Activated T-cell treated with anti-CD3 and anti-CD28 coated beads, Interleukin-2, amount 50 U/mL, for 24 hours (primary cell): ENCODE measurements at regions not wholly inside any gene's neighbourhood (a gene's known extent, or its start where the extent isn't known, plus 50 kb on each side); places are given as distances from the start of the nearest gene placed in this dataset.

Source experiments
- DNase-seq: peaks from one replicate; pipeline ENCODE4 v3.0.0-alpha.2; 2020
- H3K27ac Mint-ChIP-seq: 2 replicates; pipeline ENCODE4 v1.8.0; 2020; ENCODE audit warnings: mild to moderate bottlenecking, mixed read lengths
- H3K27me3 Mint-ChIP-seq: 2 replicates; pipeline ENCODE4 v1.8.0; 2020; ENCODE audit warnings: mixed read lengths
- H3K36me3 Mint-ChIP-seq: 2 replicates; pipeline ENCODE4 v1.8.0; 2020; ENCODE audit warnings: low read depth, mixed read lengths
- H3K4me1 Mint-ChIP-seq: 2 replicates; pipeline ENCODE4 v1.8.0; 2020; ENCODE audit warnings: low read depth, mixed read lengths
- H3K4me3 Mint-ChIP-seq: 2 replicates; pipeline ENCODE4 v1.8.0; 2020; ENCODE audit warnings: mild to moderate bottlenecking, moderate library complexity, mixed read lengths
- H3K9me3 Mint-ChIP-seq: 2 replicates; pipeline ENCODE4 v1.8.0; 2020; ENCODE audit warnings: mixed read lengths

DNA sequence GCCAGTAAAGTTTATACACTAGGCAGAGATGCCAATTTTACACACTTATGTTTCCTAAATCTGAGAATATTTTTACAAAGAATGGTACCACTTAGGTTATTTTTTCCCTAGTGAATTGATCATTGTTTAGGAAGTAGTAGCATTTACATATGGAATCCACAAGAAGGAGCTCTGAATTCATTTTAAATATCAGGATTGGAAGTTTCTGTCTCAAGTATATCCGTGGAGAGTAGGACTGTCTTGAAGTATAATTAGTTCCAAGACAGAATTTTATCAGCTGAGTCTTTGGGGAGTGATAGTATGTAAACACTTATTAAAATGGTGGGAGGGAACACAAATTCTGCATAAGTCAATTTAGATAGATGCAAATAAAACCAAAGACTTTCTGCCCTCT is 82.3 kb upstream of the FAM98A start:
- Mint-ChIP-seq H3K9me3 (peaks cover 6% of the 10 kb centered on the region), H3K27ac (no peak overlapping the region), H3K4me1 (no peaks in the 10 kb centered on the region), H3K4me3 (no peak overlapping the region), H3K27me3 (peaks cover 8% of the 10 kb centered on the region), H3K36me3 (no peaks in the 10 kb centered on the region)
- no peak for DNase-seq

DNA sequence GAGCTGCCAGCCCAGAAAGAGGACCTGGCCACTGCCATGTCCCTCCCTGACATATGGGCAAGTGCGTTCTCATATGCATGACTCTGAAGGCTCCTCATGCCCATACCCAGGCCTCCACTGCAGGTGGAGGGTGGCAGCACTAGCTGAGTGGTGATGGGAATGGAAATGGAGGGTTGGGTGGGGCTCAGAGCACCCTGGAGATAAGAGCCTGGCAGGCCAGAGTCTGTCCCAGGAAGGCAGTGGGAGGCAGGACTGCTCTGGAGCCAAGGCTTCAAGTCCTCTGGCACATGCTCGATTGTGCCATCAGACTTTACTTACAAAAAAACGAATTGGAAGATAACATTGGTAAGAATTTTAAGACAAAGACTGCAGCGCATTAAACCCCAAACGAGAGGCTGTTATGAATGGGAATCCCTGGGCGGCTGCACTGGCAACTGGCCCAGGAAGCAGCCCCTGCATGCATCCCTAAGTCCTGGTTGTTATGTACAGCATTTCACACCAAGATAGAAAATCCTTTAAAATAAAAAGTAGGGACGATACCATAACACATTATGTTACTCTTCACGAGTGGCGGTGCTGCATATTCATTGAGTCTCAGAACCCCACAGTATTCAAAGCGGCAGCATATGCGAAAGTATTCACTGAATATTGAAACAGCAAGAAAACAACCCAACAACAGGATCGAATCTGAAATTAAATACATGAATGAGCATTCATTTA is 81.7 kb upstream of the FAM98A start:
- no peak for DNase-seq
- Mint-ChIP-seq H3K9me3 (peaks cover 4% of the 10 kb centered on the region), H3K36me3 (no peaks in the 10 kb centered on the region), H3K27ac (no peak overlapping the region), H3K27me3 (peaks cover 8% of the 10 kb centered on the region), H3K4me1 (no peaks in the 10 kb centered on the region), H3K4me3 (no peak overlapping the region)

DNA sequence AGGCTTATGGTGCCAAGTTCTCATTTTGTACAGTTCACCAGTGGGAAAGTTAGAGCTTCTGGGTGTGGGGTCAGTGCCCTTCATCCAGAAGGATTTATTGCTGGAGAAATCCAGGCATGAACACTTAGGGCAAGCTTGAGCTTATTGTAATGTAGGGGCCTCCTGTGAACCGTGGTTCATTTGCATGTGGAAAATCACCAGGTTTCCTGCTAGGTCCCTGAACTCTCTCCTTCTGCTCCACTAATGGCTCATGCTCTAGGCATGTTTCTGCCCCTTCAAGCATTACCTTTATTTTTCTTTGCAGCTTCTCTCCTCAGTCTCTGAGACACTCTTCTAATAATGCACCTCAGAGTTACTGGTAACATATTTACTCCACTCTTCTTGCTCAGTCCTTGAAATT is 79.3 kb upstream of the FAM98A start:
- Mint-ChIP-seq H3K4me3 (no peak overlapping the region), H3K4me1 (no peaks in the 10 kb centered on the region), H3K27ac (no peak overlapping the region)

DNA sequence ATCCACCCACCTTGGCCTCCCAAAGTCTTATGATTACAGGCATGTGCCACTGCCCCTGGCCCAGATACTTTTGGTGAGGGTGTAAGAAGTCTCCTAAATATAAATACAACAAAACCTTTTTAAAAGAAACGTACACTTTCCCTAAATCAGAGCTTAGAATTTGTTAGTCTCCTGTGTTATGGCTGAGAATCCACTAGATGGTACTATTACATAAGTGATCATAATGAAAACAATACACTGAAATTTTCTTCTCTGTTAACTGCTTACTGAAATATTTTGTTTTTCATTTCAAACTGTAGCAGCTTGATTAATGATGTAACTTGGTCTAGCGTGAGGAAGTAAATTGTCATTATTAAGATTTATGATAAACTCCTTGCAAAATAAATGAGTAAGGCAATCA is 74.8 kb upstream of the FAM98A start:
- DNase-seq = no peak
- no peak overlapping the region for H3K4me3 Mint-ChIP-seq
- H3K27ac Mint-ChIP-seq = no peak overlapping the region
- H3K4me1 Mint-ChIP-seq = no peaks in the 10 kb centered on the region
- no peaks in the 10 kb centered on the region for H3K36me3 Mint-ChIP-seq
- no peaks in the 10 kb centered on the region for H3K9me3 Mint-ChIP-seq
- H3K27me3 Mint-ChIP-seq = peaks cover 5% of the 10 kb centered on the region

More for the DNA sequence above, 79.3 kb upstream of the FAM98A start:
- Mint-ChIP-seq H3K27me3 (no peaks in the 10 kb centered on the region), H3K36me3 (no peaks in the 10 kb centered on the region), H3K9me3 (no peaks in the 10 kb centered on the region)
- no peak for DNase-seq

DNA sequence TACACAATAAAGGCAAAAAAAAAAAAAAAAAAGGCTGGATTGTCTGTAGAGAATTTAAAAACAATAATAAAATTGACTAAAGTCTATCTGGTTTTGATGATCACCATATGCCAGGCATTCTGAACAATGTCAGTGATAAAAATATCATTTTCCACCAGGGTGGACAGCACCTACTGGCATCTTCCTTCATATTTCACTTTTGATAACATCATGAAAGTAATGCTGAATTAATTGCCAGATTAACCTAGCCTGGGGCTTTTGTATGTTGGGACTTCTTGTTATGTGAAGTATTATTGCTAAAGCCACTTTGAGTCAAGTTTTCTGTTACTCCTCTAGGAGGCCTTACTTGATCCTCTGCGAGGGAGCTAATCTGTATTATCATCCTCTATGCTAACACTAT is 73.8 kb upstream of the FAM98A start:
- H3K4me1 Mint-ChIP-seq = no peaks in the 10 kb centered on the region
- no peaks in the 10 kb centered on the region for H3K9me3 Mint-ChIP-seq
- H3K36me3 Mint-ChIP-seq = no peaks in the 10 kb centered on the region
- no peak overlapping the region for H3K27ac Mint-ChIP-seq
- no peak for DNase-seq
- H3K4me3 Mint-ChIP-seq = no peak overlapping the region
- peaks cover 5% of the 10 kb centered on the region for H3K27me3 Mint-ChIP-seq

DNA sequence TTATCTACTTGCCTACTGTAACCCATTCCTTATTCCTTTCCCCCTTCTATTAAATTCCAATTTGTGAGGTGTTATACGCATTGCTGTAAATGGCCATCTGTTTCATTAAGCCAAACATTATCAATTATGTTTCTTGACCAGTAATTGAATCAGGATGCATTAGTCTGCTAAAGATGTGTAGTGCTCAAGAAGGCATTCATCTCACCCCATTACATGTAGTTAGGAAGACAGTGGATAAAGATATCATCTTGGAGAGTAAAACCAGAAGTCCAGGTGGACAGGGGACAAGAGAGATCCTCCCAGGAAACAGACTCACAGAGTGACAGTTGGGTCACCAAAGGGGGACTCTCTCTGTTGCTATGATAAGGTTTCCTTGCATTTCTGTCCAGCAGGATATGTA is 73.3 kb upstream of the FAM98A start:
- H3K9me3 Mint-ChIP-seq = no peaks in the 10 kb centered on the region
- H3K27ac Mint-ChIP-seq = no peak overlapping the region
- H3K27me3 Mint-ChIP-seq = peaks cover 5% of the 10 kb centered on the region

DNA sequence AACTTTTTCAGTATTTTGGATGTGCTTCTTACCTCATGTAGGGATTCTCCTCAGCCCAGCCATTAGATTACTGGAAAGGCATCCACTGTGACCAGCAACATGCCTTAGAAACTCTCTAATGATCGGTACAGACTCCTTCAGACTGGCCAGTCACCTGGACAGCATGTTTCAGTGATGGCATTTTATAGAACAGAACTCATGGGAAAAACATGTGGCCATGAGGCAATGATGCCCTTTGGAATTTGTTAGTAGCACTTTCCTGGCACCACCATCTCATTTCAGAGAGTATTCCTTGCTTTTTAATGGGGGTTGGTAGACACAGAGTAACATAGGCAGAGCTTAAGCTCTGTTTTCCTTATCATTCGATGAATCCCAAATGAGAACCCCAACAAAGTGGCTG is 72.1 kb upstream of the FAM98A start:
- Mint-ChIP-seq H3K36me3 (no peaks in the 10 kb centered on the region), H3K4me3 (no peak overlapping the region), H3K4me1 (no peaks in the 10 kb centered on the region), H3K27me3 (peaks cover 5% of the 10 kb centered on the region), H3K27ac (no peak overlapping the region), H3K9me3 (peaks cover 3% of the 10 kb centered on the region)
- DNase-seq = no peak

More for the DNA sequence above, 73.3 kb upstream of the FAM98A start:
- DNase-seq = no peak
- Mint-ChIP-seq H3K36me3 (no peaks in the 10 kb centered on the region), H3K4me3 (no peak overlapping the region), H3K4me1 (no peaks in the 10 kb centered on the region)

DNA sequence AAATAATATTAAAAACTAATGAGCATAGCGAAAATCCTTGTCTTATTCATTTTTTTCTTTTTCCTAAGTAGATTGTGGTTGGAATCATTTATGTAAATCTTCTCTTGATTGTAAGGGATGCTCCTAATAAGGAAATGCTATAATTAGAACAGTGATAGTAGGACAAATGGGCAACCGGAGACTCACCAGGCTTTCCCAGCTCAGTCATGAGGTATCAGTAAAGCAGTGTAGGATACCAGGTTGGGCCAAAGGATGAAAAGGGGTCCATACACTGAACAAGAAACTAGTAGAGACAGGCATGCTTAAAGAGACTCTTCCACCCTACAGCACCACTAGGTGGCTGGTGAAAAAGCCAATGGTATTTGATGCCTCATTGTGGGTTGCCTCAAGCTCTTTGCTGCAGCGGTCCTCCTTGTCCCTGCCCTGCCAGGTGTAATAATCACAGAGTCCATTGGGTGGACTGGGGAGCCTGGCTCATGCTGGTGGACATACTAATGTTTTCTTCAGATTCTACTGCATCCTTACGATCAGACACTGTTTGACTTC is 71.4 kb upstream of the FAM98A start:
- Mint-ChIP-seq H3K4me1 (no peaks in the 10 kb centered on the region), H3K36me3 (no peaks in the 10 kb centered on the region), H3K27ac (no peak overlapping the region)

DNA sequence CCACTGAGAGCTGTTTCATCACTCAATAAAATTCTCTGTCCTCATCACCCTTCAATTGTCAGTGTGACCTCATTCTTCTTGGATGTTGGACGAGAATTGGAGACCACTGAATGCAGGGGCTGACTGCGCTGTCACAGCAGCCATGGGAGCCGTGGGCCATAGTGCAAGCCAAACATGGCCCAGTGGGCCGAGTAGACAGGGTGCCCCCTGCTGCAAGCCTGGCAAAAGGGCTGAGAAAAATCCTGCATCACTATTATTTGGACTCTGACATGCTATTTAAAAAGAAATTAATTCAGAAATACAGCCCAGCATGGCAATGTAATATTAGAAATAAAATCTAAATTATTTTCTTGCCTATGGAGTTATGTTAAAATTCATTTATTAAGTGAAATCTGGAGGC is 67.8 kb upstream of the FAM98A start:
- H3K9me3 Mint-ChIP-seq = peaks cover 18% of the 10 kb centered on the region
- no peak overlapping the region for H3K27ac Mint-ChIP-seq
- no peaks in the 10 kb centered on the region for H3K36me3 Mint-ChIP-seq
- H3K27me3 Mint-ChIP-seq = peaks cover 5% of the 10 kb centered on the region
- DNase-seq = no peak
- H3K4me3 Mint-ChIP-seq = no peak overlapping the region
- H3K4me1 Mint-ChIP-seq = no peaks in the 10 kb centered on the region

More for the DNA sequence above, 71.4 kb upstream of the FAM98A start:
- Mint-ChIP-seq H3K4me3 (no peak overlapping the region), H3K9me3 (peaks cover 8% of the 10 kb centered on the region), H3K27me3 (peaks cover 5% of the 10 kb centered on the region)
- no peak for DNase-seq

DNA sequence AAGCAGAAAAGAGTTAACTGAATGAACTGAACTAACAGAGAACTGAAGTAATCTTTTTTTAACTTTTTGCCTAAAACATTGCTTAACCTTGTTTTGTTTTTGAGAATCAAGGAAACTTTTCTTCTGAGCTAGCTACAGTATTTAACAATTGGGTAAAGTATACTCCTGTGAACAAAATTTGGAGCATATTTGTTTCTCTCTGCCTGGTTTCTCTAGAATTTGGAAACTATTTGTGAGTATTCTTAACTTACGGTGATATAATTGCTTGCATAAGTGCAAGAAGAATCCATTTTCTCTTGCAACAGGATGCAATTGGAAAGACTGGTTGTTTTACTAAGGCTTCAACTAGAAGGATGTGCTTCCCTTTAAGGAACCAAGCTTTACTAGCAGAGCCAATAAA is 65.9 kb upstream of the FAM98A start:
- Mint-ChIP-seq H3K4me1 (no peaks in the 10 kb centered on the region), H3K27me3 (no peaks in the 10 kb centered on the region), H3K9me3 (peaks cover 18% of the 10 kb centered on the region), H3K27ac (no peak overlapping the region), H3K4me3 (no peak overlapping the region), H3K36me3 (no peaks in the 10 kb centered on the region)
- no peak for DNase-seq

DNA sequence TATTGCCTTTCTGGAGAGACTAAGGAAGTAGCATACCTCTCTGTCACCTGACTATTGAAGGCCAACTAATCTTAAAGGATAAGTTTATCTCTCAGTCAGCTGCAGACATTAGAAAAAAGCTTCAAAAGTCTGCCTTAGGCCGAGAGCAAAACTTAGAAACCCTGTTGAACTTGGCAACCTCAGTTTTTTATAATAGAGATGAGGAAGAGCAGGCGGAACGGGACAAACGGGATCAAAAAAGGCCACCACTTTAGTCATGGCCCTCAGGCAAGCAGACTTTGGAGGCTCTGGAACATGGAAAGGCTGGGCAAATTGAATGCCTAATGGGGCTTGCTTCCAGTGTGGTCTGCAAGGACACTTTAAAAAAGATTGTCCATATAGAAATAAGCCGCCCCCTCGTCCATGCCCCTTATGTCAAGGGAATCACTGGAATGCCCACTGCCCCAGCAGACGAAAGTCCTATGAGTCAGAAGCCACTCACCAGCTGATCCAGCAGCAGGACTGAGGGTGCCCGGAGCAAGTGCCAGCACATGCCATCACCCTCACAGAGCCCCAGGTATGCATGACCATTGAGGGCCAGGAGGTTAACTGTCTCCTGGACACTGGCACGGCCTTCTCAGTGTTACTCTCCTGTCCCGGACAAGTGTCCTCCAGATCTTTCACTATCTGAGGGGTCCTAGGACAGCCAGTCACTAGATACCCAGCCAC is 61.5 kb upstream of the FAM98A start:
- no peak for DNase-seq
- Mint-ChIP-seq H3K9me3 (peaks cover 10% of the 10 kb centered on the region), H3K4me1 (no peaks in the 10 kb centered on the region), H3K4me3 (no peak overlapping the region), H3K36me3 (no peaks in the 10 kb centered on the region), H3K27me3 (peaks cover 8% of the 10 kb centered on the region), H3K27ac (no peak overlapping the region)

DNA sequence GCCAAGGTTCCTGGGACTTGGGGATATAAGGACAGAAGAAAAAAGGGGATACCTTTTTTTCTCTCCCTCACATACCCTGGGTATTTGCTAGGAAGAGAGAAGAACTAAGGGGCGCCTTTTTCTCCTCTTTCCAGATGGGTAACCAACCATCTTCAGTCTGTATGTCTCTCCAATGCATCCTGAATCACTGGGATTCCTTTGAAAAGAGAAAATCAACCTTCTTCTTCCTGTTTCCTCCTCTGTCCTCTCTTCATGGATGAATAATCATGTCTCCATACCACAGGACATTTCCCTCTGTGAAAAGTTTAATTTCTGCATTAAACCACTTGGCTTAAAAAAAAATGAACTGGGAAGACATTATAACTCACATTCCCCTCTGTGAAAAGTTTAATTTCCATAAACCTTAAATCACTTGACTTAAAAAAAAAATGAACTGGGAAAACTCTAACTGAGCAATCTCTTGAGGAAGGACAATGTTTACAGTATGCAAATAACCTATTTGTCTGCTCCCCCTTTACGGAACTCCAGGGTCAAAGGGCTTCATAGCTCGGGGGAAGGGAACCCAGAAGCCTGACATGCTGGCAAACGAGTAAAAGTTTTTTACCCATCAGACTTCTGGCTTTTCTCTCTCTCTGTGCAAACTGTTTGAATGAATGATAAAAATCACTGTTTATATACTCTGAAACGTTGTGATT is 56.7 kb upstream of the FAM98A start:
- Mint-ChIP-seq H3K27ac (no peak overlapping the region), H3K27me3 (peaks cover 16% of the 10 kb centered on the region), H3K9me3 (no peaks in the 10 kb centered on the region), H3K4me3 (no peak overlapping the region), H3K36me3 (no peaks in the 10 kb centered on the region), H3K4me1 (no peaks in the 10 kb centered on the region)
- no peak for DNase-seq

DNA sequence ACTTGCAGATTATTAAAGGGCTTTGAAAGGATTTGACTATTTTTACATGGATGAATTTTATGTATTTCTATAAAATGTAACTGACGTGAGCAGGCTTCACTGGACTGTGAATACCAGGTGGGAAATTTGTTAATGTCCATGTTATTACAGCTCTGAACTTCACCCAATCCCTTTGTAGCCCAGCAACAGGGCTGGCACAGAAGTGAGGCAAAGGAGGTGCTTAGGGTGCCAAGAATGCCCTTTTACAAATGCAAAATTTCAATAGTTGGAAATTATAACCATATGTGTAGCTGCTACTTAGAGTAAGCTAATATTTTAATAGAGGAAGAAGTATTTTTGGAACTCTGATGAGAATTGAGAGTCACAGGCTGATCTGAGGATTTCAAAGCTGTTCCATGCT is 53.7 kb upstream of the FAM98A start:
- DNase-seq = no peak
- Mint-ChIP-seq H3K27ac (no peak overlapping the region), H3K9me3 (no peaks in the 10 kb centered on the region), H3K27me3 (peaks cover 23% of the 10 kb centered on the region), H3K4me1 (no peaks in the 10 kb centered on the region), H3K4me3 (no peak overlapping the region), H3K36me3 (no peaks in the 10 kb centered on the region)

DNA sequence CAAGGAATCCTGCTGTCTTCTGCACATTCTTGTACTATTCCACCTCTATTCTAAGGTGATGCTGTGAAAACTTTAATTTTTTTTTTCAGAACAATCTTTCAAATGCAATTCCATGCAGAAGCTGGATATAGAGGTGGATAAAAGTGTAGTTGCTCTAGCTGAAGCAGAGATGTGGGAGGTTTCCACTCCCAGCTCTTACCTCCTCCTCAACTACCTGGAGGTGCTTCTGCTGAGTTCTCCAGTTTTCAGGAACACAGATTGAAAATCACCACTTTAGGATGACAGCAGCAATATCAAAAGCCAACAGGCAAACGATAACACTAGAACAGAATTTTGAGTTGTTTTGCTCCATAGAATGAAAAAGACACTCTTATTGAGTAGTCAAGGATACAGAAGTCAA is 51.1 kb upstream of the FAM98A start:
- no peaks in the 10 kb centered on the region for H3K4me1 Mint-ChIP-seq
- H3K27ac Mint-ChIP-seq = no peak overlapping the region
- H3K36me3 Mint-ChIP-seq = no peaks in the 10 kb centered on the region

More for the DNA sequence above, 51.1 kb upstream of the FAM98A start:
- no peak for DNase-seq
- H3K27me3 Mint-ChIP-seq = peaks cover 18% of the 10 kb centered on the region
- H3K4me3 Mint-ChIP-seq = no peak overlapping the region
- no peaks in the 10 kb centered on the region for H3K9me3 Mint-ChIP-seq
